ENCODE measurements at regions not wholly inside any gene's neighbourhood (a gene's known extent, or its start where the extent isn't known, plus 50 kb on each side); places are given as distances from the start of the nearest gene placed in this dataset.

GRCh38 chr10:61543831-61544230 lies 90.7 kb upstream of the TMEM26 start:
- no peaks in the 10 kb centered on the region for H3K36me3 ChIP-seq (ENCODE audit: control insufficient read depth in 2 of 2, extremely low read depth in 1 of 2, insufficient read depth in 2 of 2, low read length in 2 of 2)
- H4K20me1 ChIP-seq (replicated peaks; ENCODE audit: control insufficient read depth, extremely low read depth, insufficient read depth, low read length) = no peaks in the 10 kb centered on the region
- dilution Hi-C loops (cut with MboI; ENCODE audit: extremely low pct_ligation_motif_present, low sequenced_read_pairs) = no loop called here
- FAIRE-seq = no peak
- H3K9me1 ChIP-seq (replicated peaks; ENCODE audit: control insufficient read depth, extremely low read depth, insufficient read depth, low read length) = no peaks in the 10 kb centered on the region
- no peak overlapping the region for H3K27ac ChIP-seq (ENCODE audit: insufficient read depth, low read depth, low read length)
- ChIA-PET POLR2A (no interaction called here), CTCF (no interaction called here)
- H3K9ac ChIP-seq (replicated peaks; ENCODE audit: extremely low read depth, insufficient read depth, low read length) = no peak overlapping the region
- H3K27me3 ChIP-seq (ENCODE audit: control insufficient read depth in 2 of 2, insufficient read depth in 2 of 2, low read length in 2 of 2) = no peaks in the 10 kb centered on the region
- no peaks in the 10 kb centered on the region for H3K79me2 ChIP-seq (ENCODE audit: control insufficient read depth, insufficient read depth, low read length)
- H2AFZ ChIP-seq (ENCODE audit: low read depth, low read length) = no peak overlapping the region
- no peaks in the 10 kb centered on the region for H3K9me3 ChIP-seq (replicated peaks; ENCODE audit: control insufficient read depth, insufficient read depth, low read length)
- DNase-seq (ENCODE audit: low read depth, low spot score) = no peak
- H3K4me1 ChIP-seq (ENCODE audit: control insufficient read depth, extremely low read depth, insufficient read depth, low read length) = no peaks in the 10 kb centered on the region
- H3K4me3 ChIP-seq (replicated peaks in 1 of 3; ENCODE audit: insufficient read depth in 1 of 3, low read depth in 1 of 3, low read length in 3 of 3) = no peak overlapping the region
- intact Hi-C loops (cut with micrococcal nuclease) = no loop called here
- H3K4me2 ChIP-seq (ENCODE audit: insufficient read depth, low read length) = no peak overlapping the region
- no peak for TF ChIP-seq CTCF (IDR thresholded peaks at IDR 0.05; ENCODE audit: extremely low read depth in 1 of 2, insufficient read depth in 1 of 2, low read depth in 1 of 2, low read length in 2 of 2)
- TF ChIP-seq JUN (IDR thresholded peaks at IDR 0.05; ENCODE audit: borderline replicate concordance, insufficient read depth, insufficient read length, low read depth) = no peak
- no peak for TF ChIP-seq MAX (IDR thresholded peaks at IDR 0.05; ENCODE audit: insufficient read depth, insufficient read length)
- no peak for TF ChIP-seq POLR2A (IDR thresholded peaks at IDR 0.05; ENCODE audit: low read depth, low read length)
- TF ChIP-seq GATA2 (IDR thresholded peaks at IDR 0.05; ENCODE audit: insufficient read depth, insufficient read length, low read depth, low read length) = no peak
- TF ChIP-seq FOS (IDR thresholded peaks at IDR 0.05; ENCODE audit: borderline replicate concordance, insufficient read depth, low read length) = no peak
- TF ChIP-seq EZH2 (IDR thresholded peaks at IDR 0.05; ENCODE audit: borderline replicate concordance, low read depth, low read length, severe bottlenecking) = no peak
- TF ChIP-seq POLR2AphosphoS5 (IDR thresholded peaks at IDR 0.05; ENCODE audit: insufficient read depth, low read depth, low read length) = no peak
- BruUV-seq (replicated peaks) = no TSS peak
